ENCODE measurements at regions not wholly inside any gene's neighbourhood (a gene's known extent, or its start where the extent isn't known, plus 50 kb on each side); places are given as distances from the start of the nearest gene placed in this dataset.
"Not testable (repeated sequence)": the region's sequence is repeated elsewhere in the genome, so short reads cannot be mapped to it uniquely, and the experiment has no call there.

GRCh38 chr7:155397758-155398714, 59.9 kb upstream of the EN2 start:
- not testable (repeated sequence) for DNase-seq

DNA sequence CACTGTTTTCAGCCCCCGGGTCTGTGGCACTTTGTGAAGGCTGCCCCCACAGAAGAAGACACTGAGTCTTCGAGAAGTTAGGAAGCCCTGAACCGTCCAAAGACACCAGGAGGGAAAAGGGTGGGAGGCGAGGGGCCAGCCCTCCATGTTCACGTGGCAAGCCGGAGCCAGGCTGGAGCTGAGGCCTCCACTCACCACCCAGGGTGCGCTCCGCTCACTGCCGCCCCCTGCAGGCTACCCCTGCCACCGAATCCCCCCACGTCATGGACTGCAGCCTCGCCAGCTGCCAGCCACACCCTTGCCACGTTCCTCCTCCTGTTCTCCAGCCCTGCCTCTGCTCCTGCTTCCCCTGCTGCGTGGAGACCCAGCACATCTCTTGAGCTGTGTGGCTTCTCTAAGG, 59.0 kb upstream of the EN2 start:
- no peak for DNase-seq

DNA sequence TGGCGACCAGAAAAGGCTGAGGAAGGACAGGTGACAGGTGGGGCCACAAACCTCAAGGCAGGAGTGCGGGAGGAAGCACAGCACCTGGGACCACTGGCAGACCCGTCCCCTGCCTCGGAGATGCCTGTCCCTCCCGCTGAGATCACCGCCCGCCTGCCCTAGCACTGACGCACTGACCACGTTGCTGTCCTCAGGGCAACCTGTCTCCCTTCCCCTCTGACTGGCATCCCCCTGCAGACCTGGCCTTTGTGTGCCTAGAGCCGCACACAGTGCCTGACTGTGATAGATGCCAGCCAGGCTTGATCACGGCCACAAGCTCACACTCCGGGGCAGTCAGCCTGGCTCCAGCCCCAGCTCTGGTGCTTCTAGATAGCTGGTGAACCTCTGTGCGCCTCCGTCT, 58.4 kb upstream of the EN2 start:
- no peak for DNase-seq

DNA sequence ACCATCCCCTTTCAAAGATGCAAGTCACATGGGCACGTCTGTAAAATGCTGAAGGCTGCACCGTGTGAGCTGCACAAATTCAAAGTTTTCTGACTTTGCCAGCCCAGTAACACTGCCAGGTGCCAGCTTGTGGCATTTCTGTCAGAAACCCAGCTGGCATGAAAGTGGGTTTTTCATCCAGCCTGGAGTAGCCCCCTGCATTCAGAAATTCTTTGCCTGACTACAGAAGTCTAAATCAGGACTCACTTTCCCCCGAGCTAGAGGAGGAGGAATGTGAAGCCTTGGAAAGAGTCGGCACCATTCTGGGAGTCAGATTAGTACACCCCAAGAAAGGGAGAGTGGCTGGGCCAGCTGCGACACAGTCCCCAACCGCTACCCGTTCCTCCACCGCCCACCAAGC, 56.7 kb upstream of the EN2 start:
- DNase-seq: no peak

DNA sequence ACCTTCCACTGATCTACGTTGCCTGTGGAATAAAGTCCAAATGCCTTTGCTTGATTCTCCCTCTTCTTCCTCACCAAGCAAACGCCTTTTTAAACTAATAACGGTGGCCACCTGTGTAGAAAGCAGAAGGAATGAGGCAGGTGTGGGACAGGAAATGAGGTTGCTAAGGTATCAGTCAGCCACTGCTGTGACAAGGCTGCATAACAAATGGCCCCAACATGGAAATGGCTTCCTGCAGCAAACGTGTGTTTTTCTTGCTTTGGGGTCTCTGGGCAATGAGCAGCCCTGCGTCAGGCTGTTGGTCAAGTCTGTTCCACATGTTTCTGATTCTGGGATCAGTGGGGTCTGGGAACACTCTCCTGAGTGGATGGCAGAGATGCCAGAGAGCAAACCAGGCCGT, 56.0 kb upstream of the EN2 start:
- no peak for DNase-seq

- no peak for DNase-seq
These were observed 55.0 kb upstream of the EN2 start for GRCh38 chr7:155402941-155403340.

- no peak for DNase-seq
These were observed 53.0 kb upstream of the EN2 start for GRCh38 chr7:155404976-155405375.

DNA sequence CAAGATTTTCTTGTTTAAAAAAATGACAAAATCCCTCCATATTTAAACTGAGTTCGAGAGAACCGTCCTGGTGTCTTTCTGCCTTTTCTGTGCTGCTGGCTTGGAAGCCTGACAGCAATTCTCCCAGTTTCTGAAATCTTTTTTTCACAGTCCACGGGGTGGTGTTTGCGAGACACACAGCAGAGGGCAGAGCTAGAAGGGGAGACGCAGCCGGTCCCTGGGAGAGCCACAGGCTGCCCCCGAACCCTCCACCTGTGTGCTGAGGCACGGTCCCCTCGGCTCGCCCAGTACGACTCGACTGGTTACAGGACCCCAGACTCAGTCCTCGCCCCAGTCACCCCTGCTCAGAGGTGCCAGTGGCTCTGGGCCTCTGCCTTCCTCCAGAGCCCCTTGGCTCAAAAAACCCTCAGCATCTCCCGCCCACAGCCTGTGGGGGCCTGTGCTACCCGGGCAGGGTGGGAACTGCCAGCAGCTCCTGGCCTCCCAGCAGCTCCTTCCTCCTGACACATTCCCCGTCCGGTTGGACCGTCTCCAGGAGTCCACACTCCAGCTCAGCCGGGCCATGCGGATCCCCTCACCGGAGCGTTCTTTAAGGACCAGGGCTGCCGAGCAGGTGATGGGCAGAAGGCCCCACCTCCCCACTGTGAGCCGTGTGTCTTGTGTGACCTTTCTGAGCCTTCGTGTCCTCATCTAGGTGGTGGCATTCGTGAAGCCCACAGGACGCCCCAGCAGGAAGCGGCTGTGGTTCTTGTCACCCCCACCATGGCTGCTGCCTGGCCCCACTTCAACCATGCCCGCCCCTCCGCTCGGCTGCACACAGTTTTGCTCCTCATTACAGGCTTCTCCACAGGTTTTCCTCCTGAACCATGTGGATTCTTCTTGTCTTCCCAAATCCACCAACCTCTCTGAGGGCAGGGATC, 52.3 kb upstream of the EN2 start:
- no peak for DNase-seq

- DNase-seq: no peak
These were observed 50.1 kb upstream of the EN2 start for GRCh38 chr7:155407799-155408198.

Data from COR-L47 (cell line).